Uterus (tissue), 3 donors: ENCODE measurements at regions not wholly inside any gene's neighbourhood (a gene's known extent, or its start where the extent isn't known, plus 50 kb on each side); places are given as distances from the start of the nearest gene placed in this dataset.
"Not testable (repeated sequence)": the region's sequence is repeated elsewhere in the genome, so short reads cannot be mapped to it uniquely, and the experiment has no call there.

ENCODE experiments used
- DNase-seq, 2 donors: peaks; one replicate each; pipeline ENCODE4 v3.0.0-alpha.2; 2019 to 2020
- H3K27ac ChIP-seq, 2 donors: fragments of 200-600 bp; sonication (generic); 1 replicate in 1 of 2; 2 replicates in 1 of 2; pipeline ENCODE4 v1.5.1; 2016 to 2018
- H3K27me3 ChIP-seq, 2 donors: fragments of 200-600 bp; sonication (generic); one replicate each; pipeline ENCODE4 v1.5.1; 2018 to 2019; ENCODE audit warnings: control low read depth in 1 of 2
- H3K36me3 ChIP-seq, 2 donors: fragments of 200-600 bp; sonication (generic); one replicate each; pipeline ENCODE4 v1.5.1; 2019; ENCODE audit warnings: control low read depth in 1 of 2
- H3K4me1 ChIP-seq, 2 donors: fragments of 200-600 bp; sonication (generic); one replicate each; pipeline ENCODE4 v1.5.1; 2018 to 2019; ENCODE audit warnings: control low read depth in 1 of 2
- H3K4me3 ChIP-seq, 2 donors: fragments of 200-600 bp; sonication (generic); 1 replicate in 1 of 2; 2 replicates in 1 of 2; pipeline ENCODE4 v1.5.1; 2018 to 2019; ENCODE audit warnings: mild to moderate bottlenecking in 1 of 2
- H3K9me3 ChIP-seq, 2 donors: fragments of 200-600 bp; sonication (generic); one replicate each; pipeline ENCODE4 v1.5.1; 2019; ENCODE audit warnings: control low read depth in 1 of 2
- CTCF ChIP-seq, 4 experiments: fragments of 200-600 bp in 2 of 4; fragments of 450-650 bp in 2 of 4; sonication (generic) in 2 of 4; IDR thresholded peaks; one replicate each; pipeline ENCODE4 v1.5.1; 2016 to 2019; ENCODE audit warnings: antibody characterized with exemption in 4 of 4, mild to moderate bottlenecking in 2 of 4, moderate library complexity in 1 of 4
- POLR2A ChIP-seq, 2 donors: fragments of 450-650 bp; IDR thresholded peaks; one replicate each; pipeline ENCODE4 v1.6.1; 2016; ENCODE audit warnings: antibody characterized with exemption in 2 of 2, mild to moderate bottlenecking in 1 of 2, moderate library complexity in 1 of 2
- intact Hi-C: fragments of 100-400 bp; cut with DNase I; formaldehyde crosslinking; loops from one replicate; pipeline ENCODE4 v1.15.1; 2023; ENCODE audit warnings: low total_unique reads
- donor health status: DM: yes; HTN: yes; CAD: no.

GRCh38 chr22:23458663-23459541 lies 121.2 kb downstream of the IGLL1 start:
- Histone ChIP-seq H3K27ac (no peak overlapping the region), H3K36me3 (no peaks in the 10 kb centered on the region), H3K27me3 (no peaks in the 10 kb centered on the region), H3K9me3 (no peaks in the 10 kb centered on the region), H3K4me3 (no peak overlapping the region), H3K4me1 (no peaks in the 10 kb centered on the region)
- TF ChIP-seq POLR2A (IDR thresholded peaks at IDR 0.05): no peak
- TF ChIP-seq CTCF (IDR thresholded peaks at IDR 0.05): no peak
- no peak for DNase-seq
- intact Hi-C loops: no loop called here

DNA sequence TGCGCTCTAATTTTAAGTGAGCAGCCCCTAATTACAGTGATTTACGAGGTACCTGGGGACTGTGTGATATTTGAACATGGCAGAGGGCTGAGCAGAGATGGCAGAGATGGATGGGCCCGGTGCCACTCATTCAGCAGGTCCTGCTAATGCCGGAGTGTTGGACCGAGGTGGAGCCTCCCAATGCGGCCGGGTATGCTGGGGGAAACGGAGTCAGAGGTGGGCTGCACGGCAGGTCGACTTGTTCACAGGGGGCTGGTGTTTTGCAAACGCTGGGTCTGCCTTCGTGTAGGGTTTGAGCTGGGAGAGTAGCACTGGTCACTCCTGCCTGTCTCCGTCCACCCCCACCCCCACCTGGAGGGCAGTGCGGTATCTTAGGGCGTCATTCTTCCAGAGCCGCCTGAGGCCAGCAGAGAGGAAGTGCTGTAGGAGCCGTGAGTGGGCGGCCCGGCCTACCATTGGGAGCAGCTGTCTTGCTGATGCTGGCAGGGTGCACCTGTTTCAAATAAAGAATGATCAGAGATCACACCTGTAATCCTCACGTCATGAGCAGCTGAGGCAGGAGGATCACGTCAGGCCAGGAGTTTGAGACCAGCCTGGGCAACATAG lies 122.6 kb downstream of the IGLL1 start:
- Histone ChIP-seq H3K4me1 (no peaks in the 10 kb centered on the region), H3K27ac (no peak overlapping the region)
- intact Hi-C loops: no loop called here

GRCh38 chr22:23456666-23457379 lies 123.3 kb downstream of the IGLL1 start:
- H3K36me3 ChIP-seq, H3K27me3 ChIP-seq, DNase-seq, H3K4me3 ChIP-seq, H3K27ac ChIP-seq, H3K4me1 ChIP-seq, intact Hi-C loops, H3K9me3 ChIP-seq: not testable (repeated sequence)

More for the DNA sequence above, 122.6 kb downstream of the IGLL1 start:
- TF ChIP-seq POLR2A (IDR thresholded peaks at IDR 0.05) (no peak), CTCF (IDR thresholded peaks at IDR 0.05) (no peak)
- Histone ChIP-seq H3K4me3 (no peak overlapping the region), H3K36me3 (no peaks in the 10 kb centered on the region), H3K9me3 (no peaks in the 10 kb centered on the region), H3K27me3 (no peaks in the 10 kb centered on the region)
- DNase-seq: no peak

DNA sequence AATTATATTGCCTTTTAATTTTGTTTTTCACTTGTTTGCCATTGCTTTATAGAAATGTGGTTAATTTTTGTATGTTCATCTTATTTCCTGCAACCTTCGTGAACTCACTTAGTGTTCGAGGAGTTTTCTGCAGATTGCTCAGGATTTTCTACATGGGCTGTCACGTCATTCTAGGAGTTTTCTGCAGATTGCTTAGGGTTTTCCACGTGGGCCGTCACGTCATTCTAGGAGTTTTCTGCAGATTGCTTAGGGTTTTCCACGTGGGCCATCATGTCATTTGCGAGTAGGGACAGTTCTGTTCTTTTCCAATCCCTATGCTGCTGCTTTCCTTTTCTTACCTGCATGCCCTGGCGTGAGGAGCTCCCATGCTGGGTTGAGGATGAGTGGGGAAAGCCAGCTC lies 125.7 kb downstream of the IGLL1 start:
- intact Hi-C loops, H3K4me1 ChIP-seq, H3K9me3 ChIP-seq, H3K4me3 ChIP-seq, H3K36me3 ChIP-seq, DNase-seq, H3K27ac ChIP-seq, H3K27me3 ChIP-seq: not testable (repeated sequence)

- intact Hi-C loops: no loop called here
- H3K4me1 ChIP-seq: no peaks in the 10 kb centered on the region
- H3K27ac ChIP-seq: no peak overlapping the region
- H3K27me3 ChIP-seq: no peaks in the 10 kb centered on the region
- TF ChIP-seq POLR2A (IDR thresholded peaks at IDR 0.05) (no peak), CTCF (IDR thresholded peaks at IDR 0.05) (no peak)
- H3K36me3 ChIP-seq: no peaks in the 10 kb centered on the region
- H3K9me3 ChIP-seq: no peaks in the 10 kb centered on the region
- DNase-seq: no peak
- H3K4me3 ChIP-seq: no peak overlapping the region
These were observed 126.8 kb downstream of the IGLL1 start for GRCh38 chr22:23453277-23453676.
